ENCODE measurements at regions not wholly inside any gene's neighbourhood (a gene's known extent, or its start where the extent isn't known, plus 50 kb on each side); places are given as distances from the start of the nearest gene placed in this dataset.
"Not testable (repeated sequence)": the region's sequence is repeated elsewhere in the genome, so short reads cannot be mapped to it uniquely, and the experiment has no call there.

- no peak overlapping the region for H3K4me3 ChIP-seq (ENCODE audit: low read depth, low read length)
Measured at GRCh38 chr13:74554569-74555275, 420.5 kb upstream of the KLF12 start.

- no peak overlapping the region for H3K4me3 ChIP-seq (ENCODE audit: low read depth, low read length)
Measured at GRCh38 chr13:74550039-74550438, 415.8 kb upstream of the KLF12 start.

GRCh38 chr13:74536649-74537048 lies 402.4 kb upstream of the KLF12 start:
- H3K4me3 ChIP-seq (ENCODE audit: low read depth, low read length), result not testable (repeated sequence)

- H3K4me3 ChIP-seq (ENCODE audit: low read depth, low read length), result no peak overlapping the region
Measured at GRCh38 chr13:74533226-74533625, 399.0 kb upstream of the KLF12 start.

GRCh38 chr13:74530011-74530410 lies 395.8 kb upstream of the KLF12 start:
- no peak overlapping the region for H3K4me3 ChIP-seq (ENCODE audit: low read depth, low read length)

GRCh38 chr13:74528734-74529513 lies 394.7 kb upstream of the KLF12 start:
- H3K4me3 ChIP-seq (ENCODE audit: low read depth, low read length), result no peak overlapping the region

- no peak overlapping the region for H3K4me3 ChIP-seq (ENCODE audit: low read depth, low read length)
Measured at GRCh38 chr13:74523057-74523456, 388.9 kb upstream of the KLF12 start.

GRCh38 chr13:74511523-74511922 lies 377.3 kb upstream of the KLF12 start:
- no peak overlapping the region for H3K4me3 ChIP-seq (ENCODE audit: low read depth, low read length)

GRCh38 chr13:74487091-74487722 lies 353.0 kb upstream of the KLF12 start:
- no peak overlapping the region for H3K4me3 ChIP-seq (ENCODE audit: low read depth, low read length)

- no peak overlapping the region for H3K4me3 ChIP-seq (ENCODE audit: low read depth, low read length)
Measured at GRCh38 chr13:74485757-74486156, 351.6 kb upstream of the KLF12 start.

- no peak overlapping the region for H3K4me3 ChIP-seq (ENCODE audit: low read depth, low read length)
Measured at GRCh38 chr13:74479124-74479523, 344.9 kb upstream of the KLF12 start.

GRCh38 chr13:74476788-74477187 lies 342.6 kb upstream of the KLF12 start:
- H3K4me3 ChIP-seq (ENCODE audit: low read depth, low read length), result no peak overlapping the region

- H3K4me3 ChIP-seq (ENCODE audit: low read depth, low read length), result no peak overlapping the region
Measured at GRCh38 chr13:74476365-74476764, 342.2 kb upstream of the KLF12 start.

GRCh38 chr13:74466864-74467263 lies 332.7 kb upstream of the KLF12 start:
- no peak overlapping the region for H3K4me3 ChIP-seq (ENCODE audit: low read depth, low read length)

GRCh38 chr13:74466020-74466419 lies 331.8 kb upstream of the KLF12 start:
- no peak overlapping the region for H3K4me3 ChIP-seq (ENCODE audit: low read depth, low read length)

GRCh38 chr13:74465271-74465670 lies 331.1 kb upstream of the KLF12 start:
- H3K4me3 ChIP-seq (ENCODE audit: low read depth, low read length), result no peak overlapping the region

- H3K4me3 ChIP-seq (ENCODE audit: low read depth, low read length), result no peak overlapping the region
Measured at GRCh38 chr13:74464670-74465069, 330.5 kb upstream of the KLF12 start.

GRCh38 chr13:74461011-74461410 lies 326.8 kb upstream of the KLF12 start:
- no peak overlapping the region for H3K4me3 ChIP-seq (ENCODE audit: low read depth, low read length)

GRCh38 chr13:74452881-74453280 lies 318.7 kb upstream of the KLF12 start:
- no peak overlapping the region for H3K4me3 ChIP-seq (ENCODE audit: low read depth, low read length)

GRCh38 chr13:74452176-74452575 lies 318.0 kb upstream of the KLF12 start:
- H3K4me3 ChIP-seq (ENCODE audit: low read depth, low read length), result no peak overlapping the region

- H3K4me3 ChIP-seq (ENCODE audit: low read depth, low read length), result no peak overlapping the region
Measured at GRCh38 chr13:74450964-74451363, 316.8 kb upstream of the KLF12 start.

GRCh38 chr13:74450525-74450845 lies 316.3 kb upstream of the KLF12 start:
- H3K4me3 ChIP-seq (ENCODE audit: low read depth, low read length), result no peak overlapping the region
